ENCODE measurements at regions not wholly inside any gene's neighbourhood (a gene's known extent, or its start where the extent isn't known, plus 50 kb on each side); places are given as distances from the start of the nearest gene placed in this dataset.
"Not testable (repeated sequence)": the region's sequence is repeated elsewhere in the genome, so short reads cannot be mapped to it uniquely, and the experiment has no call there.

- H3K4me3 ChIP-seq (ENCODE audit: low read length), result not testable (repeated sequence)
These were observed 67.4 kb downstream of the FAM72B start for GRCh38 chr1:121116522-121117297.

GRCh38 chr1:121117298-121117611 lies 66.9 kb downstream of the FAM72B start:
- H3K4me3 ChIP-seq (ENCODE audit: low read length), result not testable (repeated sequence)

- H3K4me3 ChIP-seq (ENCODE audit: low read length), result not testable (repeated sequence)
These were observed 66.3 kb downstream of the FAM72B start for GRCh38 chr1:121117622-121118479.

Measured in GM08714 (cell line).